ENCODE measurements at regions not wholly inside any gene's neighbourhood (a gene's known extent, or its start where the extent isn't known, plus 50 kb on each side); places are given as distances from the start of the nearest gene placed in this dataset.

GRCh38 chr6:19998541-19998940 is 161.4 kb downstream of the ID4 start:
- Histone ChIP-seq H4K8ac (ENCODE audit: extremely low read depth, insufficient read depth, low read length) (no peak overlapping the region), H3K4me1 (replicated peaks in 1 of 4; ENCODE audit: control insufficient read depth in 3 of 4, insufficient read depth in 4 of 4, low read length in 3 of 4) (no peaks in the 10 kb centered on the region), H2AK5ac (ENCODE audit: low read depth, low read length) (no peak overlapping the region), H3K18ac (ENCODE audit: extremely low read depth, low read length) (no peak overlapping the region), H3K9me3 (ENCODE audit: insufficient read depth in 2 of 2, low read depth in 1 of 2, low read length in 1 of 2) (0 out of 4 replicates have a peak, but pooled peaks cover 0 to 2% of the 10 kb centered on the region in 2 experiments), H3K14ac (ENCODE audit: insufficient read length) (no peak overlapping the region), H3K4me2 (ENCODE audit: insufficient read depth in 1 of 2, low read depth in 2 of 2, low read length in 2 of 2) (no peak overlapping the region), H3K4me3 (ENCODE audit: extremely low read depth in 1 of 4, insufficient read depth in 2 of 4, low read depth in 3 of 4, low read length in 4 of 4) (no peak overlapping the region), H3K79me2 (ENCODE audit: control insufficient read depth in 1 of 2, insufficient read depth in 2 of 2, low read length in 2 of 2) (no peaks in the 10 kb centered on the region), H3K36me3 (ENCODE audit: control insufficient read depth in 2 of 4, insufficient read depth in 4 of 4, low read length in 3 of 4) (no peaks in the 10 kb centered on the region; a peak in 1 of 8 replicates), H3K9ac (replicated peaks in 1 of 4; ENCODE audit: extremely low read depth in 1 of 4, low read depth in 3 of 4, low read length in 3 of 4) (no peak overlapping the region), H2BK15ac (ENCODE audit: low read length) (no peak overlapping the region), H2BK120ac (replicated peaks; ENCODE audit: low read depth, low read length) (no peak overlapping the region), H3K27ac (ENCODE audit: low read depth, low read length) (no peak overlapping the region), H2BK12ac (ENCODE audit: low read depth, low read length) (no peak overlapping the region), H4K5ac (ENCODE audit: insufficient read length, low read depth, low read length) (no peak overlapping the region), H2BK5ac (ENCODE audit: low read depth, low read length) (no peak overlapping the region), H2AFZ (ENCODE audit: low read length) (no peak overlapping the region), H4K91ac (replicated peaks; ENCODE audit: insufficient read length, low read length) (no peak overlapping the region), H3K79me1 (ENCODE audit: low read depth, low read length) (no peaks in the 10 kb centered on the region), H2BK20ac (ENCODE audit: low read length) (no peak overlapping the region), H3K27me3 (replicated peaks in 1 of 4; ENCODE audit: control insufficient read depth in 3 of 4, extremely low read depth in 1 of 4, insufficient read depth in 3 of 4, low read length in 3 of 4) (no peaks in the 10 kb centered on the region), H3K23me2 (ENCODE audit: low read depth, low read length) (no peaks in the 10 kb centered on the region), H4K20me1 (replicated peaks in 1 of 2; ENCODE audit: control insufficient read depth in 1 of 2, insufficient read depth in 2 of 2, low read length in 2 of 2) (no peaks in the 10 kb centered on the region), H3K23ac (ENCODE audit: insufficient read length) (no peak overlapping the region), H3K4ac (replicated peaks; ENCODE audit: insufficient read length, low read depth, low read length) (no peak overlapping the region), H3K56ac (replicated peaks; ENCODE audit: insufficient read length, low read depth, low read length) (no peak overlapping the region)
- CTCF ChIA-PET (ENCODE audit: partially characterized antibody), result no interaction called here
- DNase-seq (ENCODE audit: low read depth in 1 of 2, low spot score in 2 of 2) (no peak), FAIRE-seq (no peak)
- WGBS, 2 experiments (ENCODE audit: extremely low coverage in 1 of 2, insufficient coverage in 1 of 2, insufficient read length in 1 of 2, insufficient replicate concordance in 2 of 2, low coverage in 1 of 2, low lambda C conversion rate in 2 of 2, missing lambda C conversion rate in 1 of 2), result 96% methylated on average over 3 of the region's 3 CpGs; no CpG with 5 or more reads in 1 of the 2 experiments
- POLR2A ChIA-PET (ENCODE audit: partially characterized antibody), result no interaction called here
- TF ChIP-seq PHF8 (conservative IDR thresholded peaks at IDR 0.05; ENCODE audit: low read depth, low read length) (no peak), TAF7 (optimal IDR thresholded peaks at IDR 0.05; ENCODE audit: borderline replicate concordance, low read depth, low read length) (no peak), ATF3 (IDR thresholded peaks at IDR 0.05; ENCODE audit: insufficient read depth, low read depth, low read length) (no peak), TAF1 (IDR thresholded peaks at IDR 0.05; ENCODE audit: low read depth, low read length) (no peak), CTBP2 (IDR thresholded peaks at IDR 0.05; ENCODE audit: borderline replicate concordance, insufficient read depth, insufficient read length, low read length) (no peak), SIRT6 (IDR thresholded peaks at IDR 0.05; ENCODE audit: low read length) (no peak), POU5F1 (IDR thresholded peaks at IDR 0.05; ENCODE audit: low read depth, low read length) (no peak), RBBP5 (IDR thresholded peaks at IDR 0.05; ENCODE audit: borderline replicate concordance, low read depth, low read length) (no peak), ZNF274 (IDR thresholded peaks at IDR 0.05; ENCODE audit: borderline replicate concordance, extremely low read depth, low read length) (no peak), RNF2 (IDR thresholded peaks at IDR 0.05; ENCODE audit: borderline replicate concordance, low read depth, low read length, missing control alignments, poor library complexity, severe bottlenecking) (no peak), HDAC2 (IDR thresholded peaks at IDR 0.05; ENCODE audit: borderline replicate concordance in 1 of 2, low read depth in 2 of 2, low read length in 2 of 2) (no peak), POLR2A (IDR thresholded peaks at IDR 0.05; ENCODE audit: control extremely low read depth in 1 of 2, low read depth in 2 of 2, low read length in 2 of 2) (no peak), BCL11A (IDR thresholded peaks at IDR 0.05; ENCODE audit: low read depth in 2 of 2, low read length in 2 of 2) (no peak), SRF (IDR thresholded peaks at IDR 0.05; ENCODE audit: low read depth, low read length) (no peak)

Measured in H1 (cell line).